Endothelial cell of umbilical vein (primary cell): ENCODE measurements at regions not wholly inside any gene's neighbourhood (a gene's known extent, or its start where the extent isn't known, plus 50 kb on each side); places are given as distances from the start of the nearest gene placed in this dataset.

Experiments
- CTCF ChIP-seq, 2 donors: IDR thresholded peaks; 1 replicate in 1 of 2; 2 replicates in 1 of 2; pipeline ENCODE4 v1.5.1; 2011; ENCODE audit warnings: low read length in 2 of 2, mild to moderate bottlenecking in 2 of 2, moderate library complexity in 2 of 2, control low read depth in 1 of 2, inconsistent platforms in 1 of 2, low read depth in 1 of 2; ENCODE audit not compliant: insufficient read depth in 1 of 2; ENCODE audit errors: extremely low read depth in 1 of 2
- EZH2 ChIP-seq: IDR thresholded peaks from 2 replicates; pipeline ENCODE4 v1.6.1; 2012; ENCODE audit warnings: borderline replicate concordance, low read depth, mild to moderate bottlenecking, moderate library complexity, low read length, inconsistent platforms; ENCODE audit not compliant: severe bottlenecking
- FOS ChIP-seq: IDR thresholded peaks from 2 replicates; pipeline ENCODE4 v1.6.1; 2011; ENCODE audit warnings: mild to moderate bottlenecking, low read length, moderate library complexity, borderline replicate concordance; ENCODE audit not compliant: insufficient read depth
- GATA2 ChIP-seq: IDR thresholded peaks from 2 replicates; pipeline ENCODE4 v1.7.0; 2011; ENCODE audit warnings: low read depth, mild to moderate bottlenecking, moderate library complexity, mixed read lengths, low read length; ENCODE audit not compliant: insufficient read length, insufficient read depth
- JUN ChIP-seq: IDR thresholded peaks from 2 replicates; pipeline ENCODE4 v1.6.1; 2011; ENCODE audit warnings: borderline replicate concordance, low read depth; ENCODE audit not compliant: insufficient read length, insufficient read depth
- POLR2A ChIP-seq: IDR thresholded peaks from 2 replicates; pipeline ENCODE4 v1.6.1; 2012; ENCODE audit warnings: low read depth, mild to moderate bottlenecking, control low read depth, low read length
- POLR2AphosphoS5 ChIP-seq: IDR thresholded peaks from 2 replicates; pipeline ENCODE4 v1.6.1; 2012; ENCODE audit warnings: low read depth, mild to moderate bottlenecking, control low read depth, low read length, moderate library complexity; ENCODE audit not compliant: insufficient read depth

- TF ChIP-seq CTCF (IDR thresholded peaks at IDR 0.05; ENCODE audit: extremely low read depth in 1 of 2, insufficient read depth in 1 of 2, low read depth in 1 of 2, low read length in 2 of 2), result no peak
- no peak for TF ChIP-seq POLR2AphosphoS5
- no peak for TF ChIP-seq POLR2A
- no peak for TF ChIP-seq EZH2
- TF ChIP-seq JUN, result no peak
- no peak for TF ChIP-seq FOS
- TF ChIP-seq GATA2, result no peak
Measured at GRCh38 chr2:217204358-217204757, 344.5 kb upstream of the TNP1 start.
